Glutamatergic neuron (in vitro differentiated cells): ENCODE measurements at regions not wholly inside any gene's neighbourhood (a gene's known extent, or its start where the extent isn't known, plus 50 kb on each side); places are given as distances from the start of the nearest gene placed in this dataset.

Source experiments
- DNase-seq: peaks from one replicate; pipeline ENCODE4 v3.0.0; 2022
- H3K27ac Mint-ChIP-seq: one replicate; pipeline ENCODE4 v1.8.0; 2020; ENCODE audit warnings: mild to moderate bottlenecking, mixed read lengths, inconsistent platforms; ENCODE audit not compliant: unreplicated experiment
- H3K27me3 Mint-ChIP-seq: one replicate; pipeline ENCODE4 v1.8.0; 2020; ENCODE audit warnings: mild to moderate bottlenecking, moderate library complexity, mixed read lengths, inconsistent platforms; ENCODE audit not compliant: unreplicated experiment
- H3K36me3 Mint-ChIP-seq: one replicate; pipeline ENCODE4 v1.8.0; 2020; ENCODE audit warnings: mild to moderate bottlenecking, mixed read lengths, inconsistent platforms; ENCODE audit not compliant: unreplicated experiment
- H3K4me1 Mint-ChIP-seq: one replicate; pipeline ENCODE4 v1.8.0; 2020; ENCODE audit warnings: mild to moderate bottlenecking, low read depth, mixed read lengths, inconsistent platforms; ENCODE audit not compliant: unreplicated experiment
- H3K4me3 Mint-ChIP-seq: one replicate; pipeline ENCODE4 v1.8.0; 2020; ENCODE audit warnings: mild to moderate bottlenecking, mixed read lengths, inconsistent platforms; ENCODE audit not compliant: unreplicated experiment
- H3K9me3 Mint-ChIP-seq: one replicate; pipeline ENCODE4 v1.8.0; 2020; ENCODE audit warnings: mild to moderate bottlenecking, moderate library complexity, mixed read lengths, inconsistent platforms; ENCODE audit not compliant: unreplicated experiment
- CTCF ChIP-seq: fragments of 200-600 bp; sonication (generic); IDR thresholded peaks from one replicate; pipeline ENCODE4 v1.5.0; 2021; ENCODE audit not compliant: partially characterized antibody, unreplicated experiment

- Mint-ChIP-seq H3K27me3 (no peaks in the 10 kb centered on the region), H3K4me3 (no peak overlapping the region), H3K27ac (no peak overlapping the region), H3K9me3 (no peaks in the 10 kb centered on the region), H3K4me1 (peaks cover 7% of the 10 kb centered on the region), H3K36me3 (no peaks in the 10 kb centered on the region)
- DNase-seq: no peak
- TF ChIP-seq CTCF: no peak
Measured at GRCh38 chr2:145034511-145034910, 514.6 kb upstream of the ZEB2 start.

GRCh38 chr2:145033438-145033837, 513.5 kb upstream of the ZEB2 start:
- no peak overlapping the region for H3K27ac Mint-ChIP-seq
- no peak for DNase-seq
- H3K9me3 Mint-ChIP-seq: no peaks in the 10 kb centered on the region
- no peaks in the 10 kb centered on the region for H3K36me3 Mint-ChIP-seq
- no peak for TF ChIP-seq CTCF
- no peaks in the 10 kb centered on the region for H3K27me3 Mint-ChIP-seq
- peaks cover 10% of the 10 kb centered on the region for H3K4me1 Mint-ChIP-seq
- H3K4me3 Mint-ChIP-seq: no peak overlapping the region

GRCh38 chr2:145032791-145033190, 512.9 kb upstream of the ZEB2 start:
- Mint-ChIP-seq H3K4me1 (peaks cover 16% of the 10 kb centered on the region), H3K4me3 (no peak overlapping the region), H3K27ac (no peak overlapping the region), H3K27me3 (no peaks in the 10 kb centered on the region), H3K36me3 (no peaks in the 10 kb centered on the region), H3K9me3 (no peaks in the 10 kb centered on the region)
- no peak for TF ChIP-seq CTCF
- no peak for DNase-seq

GRCh38 chr2:145029873-145030272, 510.0 kb upstream of the ZEB2 start:
- DNase-seq: no peak
- Mint-ChIP-seq H3K9me3 (no peaks in the 10 kb centered on the region), H3K27me3 (no peaks in the 10 kb centered on the region), H3K36me3 (no peaks in the 10 kb centered on the region), H3K27ac (no peak overlapping the region), H3K4me3 (no peak overlapping the region), H3K4me1 (peaks cover 19% of the 10 kb centered on the region)
- TF ChIP-seq CTCF: no peak

- DNase-seq: no peak
- TF ChIP-seq CTCF: no peak
- no peaks in the 10 kb centered on the region for H3K36me3 Mint-ChIP-seq
- no peaks in the 10 kb centered on the region for H3K9me3 Mint-ChIP-seq
- H3K4me1 Mint-ChIP-seq: peaks cover 19% of the 10 kb centered on the region
- H3K27me3 Mint-ChIP-seq: no peaks in the 10 kb centered on the region
- no peak overlapping the region for H3K27ac Mint-ChIP-seq
- H3K4me3 Mint-ChIP-seq: no peak overlapping the region
Measured at GRCh38 chr2:145029081-145029480, 509.2 kb upstream of the ZEB2 start.
